ENCODE measurements at regions not wholly inside any gene's neighbourhood (a gene's known extent, or its start where the extent isn't known, plus 50 kb on each side); places are given as distances from the start of the nearest gene placed in this dataset.
A peak's percentile ranks its signal among the peaks of the same experiment; 100 is the strongest.

DNA sequence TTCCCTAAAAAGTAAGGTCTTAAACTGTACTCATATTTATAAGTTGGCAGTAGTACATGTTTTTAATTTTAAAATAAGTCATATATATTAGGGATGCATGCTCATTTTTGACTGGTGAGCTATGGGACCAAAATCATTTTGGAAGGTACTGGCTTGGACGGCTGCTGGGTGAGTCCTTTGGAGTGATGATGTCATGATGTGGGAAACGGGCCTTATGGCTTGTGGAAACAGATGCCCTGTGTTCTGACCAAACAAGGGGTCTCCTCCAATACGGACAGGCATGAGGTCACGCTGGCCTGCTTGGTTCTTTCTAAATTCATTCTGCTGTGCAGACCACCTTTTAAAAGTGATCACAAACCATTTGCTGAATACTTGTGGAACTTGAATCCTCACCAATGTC, 109.2 kb upstream of the MGAT5 start:
- H3K9me3 ChIP-seq (ENCODE audit: control insufficient read depth, low read depth, low read length) = no peaks in the 10 kb centered on the region
- WGBS (ENCODE audit: extremely low coverage, insufficient read length, low lambda C conversion rate) = no CpG with 5 or more reads among the region's 4 CpGs
- no peak overlapping the region for H3K4me2 ChIP-seq (ENCODE audit: insufficient read depth, insufficient read length, low read length)
- Mint-ChIP-seq H3K4me1 (peaks cover 70 to 75% of the 10 kb centered on the region in 2 experiments), H3K4me3 (no peak overlapping the region), H3K9me3 (no peaks in the 10 kb centered on the region; a peak in 1 of 5 replicates), H3K27ac (peak overlapping the region in 1 of 3 experiments; percentile 57; a peak in 2 of 7 replicates), H3K36me3 (ENCODE audit: insufficient read depth in 1 of 3, low read depth in 3 of 3) (peaks cover 0 to 4% (median 3%) of the 10 kb centered on the region in 3 experiments; a peak in 4 of 7 replicates), H3K27me3 (ENCODE audit: low read depth) (no peaks in the 10 kb centered on the region; the same call in 1 of the 2 replicates)
- H3K14ac ChIP-seq (ENCODE audit: insufficient read depth, low read length) = no peak overlapping the region
- H3K56ac ChIP-seq (ENCODE audit: insufficient read length, low read depth, low read length) = no peak overlapping the region
- no peak overlapping the region for H2BK12ac ChIP-seq (ENCODE audit: insufficient read length, low read depth, low read length)
- no peak overlapping the region for H3K4ac ChIP-seq (ENCODE audit: low read depth, low read length)
- peaks cover 5% of the 10 kb centered on the region for H3K79me1 ChIP-seq (ENCODE audit: insufficient read depth, low read depth, low read length, poor library complexity, severe bottlenecking)
- no peak overlapping the region for H2BK15ac ChIP-seq (ENCODE audit: low read depth, low read length)
- H4K91ac ChIP-seq (ENCODE audit: insufficient read length, low read depth, low read length) = no peak overlapping the region
- H4K20me1 ChIP-seq (ENCODE audit: control insufficient read depth, insufficient read depth, insufficient read length) = no peaks in the 10 kb centered on the region
- no peak overlapping the region for H4K8ac ChIP-seq (replicated peaks; ENCODE audit: insufficient read length, low read depth, low read length)
- no peak overlapping the region for H3K23ac ChIP-seq (ENCODE audit: insufficient read length, low read depth, low read length)
- H3K18ac ChIP-seq (ENCODE audit: insufficient read length, low read depth, low read length) = no peak overlapping the region
- no peak overlapping the region for H2BK5ac ChIP-seq (ENCODE audit: insufficient read length, low read length)
- H3K79me2 ChIP-seq (ENCODE audit: insufficient read depth, low read length) = peaks cover 4% of the 10 kb centered on the region; the same call in 1 of the 2 replicates
- no peak overlapping the region for H3T11ph ChIP-seq (ENCODE audit: low read length)
- no peak overlapping the region for H3K27ac ChIP-seq (ENCODE audit: insufficient read length, low read depth, low read length)
- H3K9ac ChIP-seq (ENCODE audit: extremely low read depth, insufficient read length, low read length) = no peak overlapping the region
- no peak overlapping the region for H4K5ac ChIP-seq (ENCODE audit: insufficient read length, low read depth, low read length)
- H2AK5ac ChIP-seq (ENCODE audit: insufficient read length, low read length) = no peak overlapping the region
- no peak overlapping the region for H2BK20ac ChIP-seq (ENCODE audit: low read depth, low read length, poor library complexity, severe bottlenecking)
- H2BK120ac ChIP-seq (ENCODE audit: low read depth, low read length, poor library complexity, severe bottlenecking) = no peak overlapping the region
- no peak for DNase-seq
- no peaks in the 10 kb centered on the region for H3K23me2 ChIP-seq (ENCODE audit: insufficient read length, low read depth, low read length, poor library complexity, severe bottlenecking)
- peaks cover 12% of the 10 kb centered on the region; the same call in 1 of the 2 replicates for H3K4me1 ChIP-seq (ENCODE audit: insufficient read depth, low read length)
- TF ChIP-seq CTCF (conservative IDR thresholded peaks at IDR 0.05) = no peak
- no peak overlapping the region for H2AFZ ChIP-seq (ENCODE audit: low read length)
- no peaks in the 10 kb centered on the region for H3K27me3 ChIP-seq (ENCODE audit: insufficient read depth, low read length)
